ENCODE measurements at regions not wholly inside any gene's neighbourhood (a gene's known extent, or its start where the extent isn't known, plus 50 kb on each side); places are given as distances from the start of the nearest gene placed in this dataset.

DNA sequence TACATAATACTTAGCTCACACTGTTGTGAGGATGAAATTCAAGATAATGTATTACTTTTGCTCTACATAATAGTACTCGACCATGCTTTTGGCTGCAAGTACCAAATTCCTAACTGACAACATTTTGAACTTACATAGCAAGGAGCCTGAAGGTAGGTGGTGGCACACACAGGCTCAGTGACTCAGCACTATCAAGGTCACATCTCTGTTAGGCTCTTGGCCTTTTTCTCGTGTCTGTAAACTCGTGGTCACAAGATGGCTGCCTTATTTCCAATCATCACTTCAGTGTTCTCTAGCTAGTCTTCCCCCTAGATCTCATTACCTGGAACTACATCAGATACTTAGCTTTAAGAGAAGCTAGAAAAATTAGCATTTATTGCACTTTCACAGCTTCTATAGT lies 61.4 kb upstream of the ABCB5 start:
- CTCF ChIA-PET: interaction anchor here (0.7 to 0.8 kb wide), 2 partner anchors 343 to 692 kb away, joined by 3 read pairs; no protein-coding TSS in a partner anchor
- no peaks in the 10 kb centered on the region for H3K9me3 Mint-ChIP-seq (ENCODE audit: insufficient read depth)
- no peak for ATAC-seq (ENCODE audit: low read depth)
- H3K27ac Mint-ChIP-seq: no peak overlapping the region
- intact Hi-C loops (cut with micrococcal nuclease): no loop called here
- Histone ChIP-seq H2AFZ (ENCODE audit: insufficient read depth, low read depth, low read length, poor library complexity, severe bottlenecking) (no peak overlapping the region), H3K36me3 (replicated peaks in 1 of 2; ENCODE audit: control extremely low read depth in 1 of 2, control insufficient read depth in 1 of 2, extremely low read depth in 1 of 2, insufficient read depth in 2 of 2, low read length in 1 of 2) (no peaks in the 10 kb centered on the region), H3K4me1 (ENCODE audit: control insufficient read depth in 2 of 2, insufficient read depth in 2 of 2, low read length in 2 of 2) (no peaks in the 10 kb centered on the region), H4K20me1 (ENCODE audit: control insufficient read depth, insufficient read depth, low read length, poor library complexity, severe bottlenecking) (no peaks in the 10 kb centered on the region), H3K9ac (ENCODE audit: low read length) (no peak overlapping the region), H3K79me2 (ENCODE audit: control insufficient read depth, insufficient read depth, low read length) (no peaks in the 10 kb centered on the region), H3K4me2 (replicated peaks; ENCODE audit: low read depth, low read length, poor library complexity, severe bottlenecking) (no peak overlapping the region), H3K4me3 (ENCODE audit: control extremely low read depth in 1 of 5, extremely low read depth in 1 of 5, insufficient read depth in 1 of 5, low read depth in 2 of 5, low read length in 4 of 5) (no peak overlapping the region), H3K9me3 (ENCODE audit: control extremely low read depth in 1 of 3, control insufficient read depth in 2 of 3, insufficient read depth in 1 of 3, low read length in 2 of 3) (no peaks in the 10 kb centered on the region), H3K27me3 (replicated peaks in 1 of 4; ENCODE audit: control extremely low read depth in 1 of 4, control insufficient read depth in 3 of 4, insufficient read depth in 4 of 4, low read length in 3 of 4) (no peaks in the 10 kb centered on the region), H3K27ac (ENCODE audit: low read length in 2 of 2) (no peak overlapping the region)
- no CpG with 5 or more reads among the region's 3 CpGs for WGBS (ENCODE audit: insufficient coverage)
- no peaks in the 10 kb centered on the region for H3K4me1 Mint-ChIP-seq
- H3K4me3 Mint-ChIP-seq: no peak overlapping the region
- no peak for DNase-seq
- TF ChIP-seq EZH2 (IDR thresholded peaks at IDR 0.05; ENCODE audit: borderline replicate concordance, insufficient read depth, low read depth, low read length, poor library complexity, severe bottlenecking): no peak
- TF ChIP-seq, protein P1, sequence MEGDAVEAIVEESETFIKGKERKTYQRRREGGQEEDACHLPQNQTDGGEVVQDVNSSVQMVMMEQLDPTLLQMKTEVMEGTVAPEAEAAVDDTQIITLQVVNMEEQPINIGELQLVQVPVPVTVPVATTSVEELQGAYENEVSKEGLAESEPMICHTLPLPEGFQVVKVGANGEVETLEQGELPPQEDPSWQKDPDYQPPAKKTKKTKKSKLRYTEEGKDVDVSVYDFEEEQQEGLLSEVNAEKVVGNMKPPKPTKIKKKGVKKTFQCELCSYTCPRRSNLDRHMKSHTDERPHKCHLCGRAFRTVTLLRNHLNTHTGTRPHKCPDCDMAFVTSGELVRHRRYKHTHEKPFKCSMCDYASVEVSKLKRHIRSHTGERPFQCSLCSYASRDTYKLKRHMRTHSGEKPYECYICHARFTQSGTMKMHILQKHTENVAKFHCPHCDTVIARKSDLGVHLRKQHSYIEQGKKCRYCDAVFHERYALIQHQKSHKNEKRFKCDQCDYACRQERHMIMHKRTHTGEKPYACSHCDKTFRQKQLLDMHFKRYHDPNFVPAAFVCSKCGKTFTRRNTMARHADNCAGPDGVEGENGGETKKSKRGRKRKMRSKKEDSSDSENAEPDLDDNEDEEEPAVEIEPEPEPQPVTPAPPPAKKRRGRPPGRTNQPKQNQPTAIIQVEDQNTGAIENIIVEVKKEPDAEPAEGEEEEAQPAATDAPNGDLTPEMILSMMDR (IDR thresholded peaks at IDR 0.05): no peak
- H3K27me3 Mint-ChIP-seq: peaks cover 6% of the 10 kb centered on the region
- POLR2A ChIA-PET: no interaction called here

DNA sequence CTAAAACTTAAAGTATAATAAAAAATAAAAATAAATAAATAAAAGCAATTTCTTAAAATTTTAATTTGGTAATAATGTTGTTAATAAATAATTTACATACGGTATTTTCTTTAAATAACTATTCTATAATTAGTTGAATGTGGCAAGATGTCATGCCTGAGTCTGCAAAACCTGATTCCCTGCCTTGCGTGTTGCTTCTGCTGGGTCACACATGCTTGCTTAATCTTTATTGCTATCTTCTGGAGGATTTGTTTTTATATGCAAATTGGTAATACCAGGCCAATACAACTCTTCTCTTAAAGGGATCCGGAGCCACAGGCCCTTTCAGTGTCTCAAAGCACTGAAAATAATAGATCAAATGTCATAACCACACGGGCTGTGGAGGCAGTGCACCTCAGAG lies 59.4 kb upstream of the ABCB5 start:
- Histone ChIP-seq H3K36me3 (replicated peaks in 1 of 2; ENCODE audit: control extremely low read depth in 1 of 2, control insufficient read depth in 1 of 2, extremely low read depth in 1 of 2, insufficient read depth in 2 of 2, low read length in 1 of 2) (no peaks in the 10 kb centered on the region), H3K4me2 (replicated peaks; ENCODE audit: low read depth, low read length, poor library complexity, severe bottlenecking) (no peak overlapping the region), H3K9ac (ENCODE audit: low read length) (no peak overlapping the region), H3K27me3 (replicated peaks in 1 of 4; ENCODE audit: control extremely low read depth in 1 of 4, control insufficient read depth in 3 of 4, insufficient read depth in 4 of 4, low read length in 3 of 4) (no peaks in the 10 kb centered on the region), H3K4me3 (ENCODE audit: control extremely low read depth in 1 of 5, extremely low read depth in 1 of 5, insufficient read depth in 1 of 5, low read depth in 2 of 5, low read length in 4 of 5) (no peak overlapping the region), H3K27ac (ENCODE audit: low read length in 2 of 2) (no peak overlapping the region), H4K20me1 (ENCODE audit: control insufficient read depth, insufficient read depth, low read length, poor library complexity, severe bottlenecking) (no peaks in the 10 kb centered on the region), H3K4me1 (ENCODE audit: control insufficient read depth in 2 of 2, insufficient read depth in 2 of 2, low read length in 2 of 2) (no peaks in the 10 kb centered on the region), H3K9me3 (ENCODE audit: control extremely low read depth in 1 of 3, control insufficient read depth in 2 of 3, insufficient read depth in 1 of 3, low read length in 2 of 3) (peaks cover 0 to 3% (median 0%) of the 10 kb centered on the region in 3 donors), H3K79me2 (ENCODE audit: control insufficient read depth, insufficient read depth, low read length) (no peaks in the 10 kb centered on the region), H2AFZ (ENCODE audit: insufficient read depth, low read depth, low read length, poor library complexity, severe bottlenecking) (no peak overlapping the region)
- H3K4me3 Mint-ChIP-seq: no peak overlapping the region
- WGBS (ENCODE audit: insufficient coverage): 60% methylated on average over 2 of the region's 4 CpGs
- peaks cover 6% of the 10 kb centered on the region for H3K27me3 Mint-ChIP-seq
- intact Hi-C loops (cut with micrococcal nuclease): no loop called here
- H3K27ac Mint-ChIP-seq: no peak overlapping the region
- ChIA-PET CTCF (no interaction called here), POLR2A (no interaction called here)
- no peaks in the 10 kb centered on the region for H3K9me3 Mint-ChIP-seq (ENCODE audit: insufficient read depth)
- ATAC-seq (ENCODE audit: low read depth) (no peak), DNase-seq (no peak)
- H3K4me1 Mint-ChIP-seq: no peaks in the 10 kb centered on the region
- TF ChIP-seq, protein P1 (IDR thresholded peaks at IDR 0.05): no peak
- no peak for TF ChIP-seq EZH2 (IDR thresholded peaks at IDR 0.05; ENCODE audit: borderline replicate concordance, insufficient read depth, low read depth, low read length, poor library complexity, severe bottlenecking)
